Hepatocyte (in vitro differentiated cells): ENCODE measurements at regions not wholly inside any gene's neighbourhood (a gene's known extent, or its start where the extent isn't known, plus 50 kb on each side); places are given as distances from the start of the nearest gene placed in this dataset.

Experiments used
- EZH2 ChIP-seq: fragments of 200-600 bp; sonication (generic); IDR thresholded peaks from 2 replicates; pipeline ENCODE4 v1.6.1; 2016; ENCODE audit warnings: antibody characterized with exemption, mild to moderate bottlenecking, borderline replicate concordance
- EZH2phosphoT487 ChIP-seq: fragments of 200-600 bp; sonication (generic); IDR thresholded peaks from one replicate; pipeline ENCODE4 v1.6.1; 2018; ENCODE audit warnings: antibody characterized with exemption, mild to moderate bottlenecking, low read depth, moderate library complexity; ENCODE audit not compliant: unreplicated experiment, severe bottlenecking
- TF ChIP-seq, protein P1 (sequence below): fragments of 200-600 bp; sonication (generic); IDR thresholded peaks from 2 replicates; pipeline ENCODE4 v1.5.1; 2016; ENCODE audit warnings: antibody characterized with exemption, mild to moderate bottlenecking; ENCODE audit not compliant: poor library complexity

DNA sequence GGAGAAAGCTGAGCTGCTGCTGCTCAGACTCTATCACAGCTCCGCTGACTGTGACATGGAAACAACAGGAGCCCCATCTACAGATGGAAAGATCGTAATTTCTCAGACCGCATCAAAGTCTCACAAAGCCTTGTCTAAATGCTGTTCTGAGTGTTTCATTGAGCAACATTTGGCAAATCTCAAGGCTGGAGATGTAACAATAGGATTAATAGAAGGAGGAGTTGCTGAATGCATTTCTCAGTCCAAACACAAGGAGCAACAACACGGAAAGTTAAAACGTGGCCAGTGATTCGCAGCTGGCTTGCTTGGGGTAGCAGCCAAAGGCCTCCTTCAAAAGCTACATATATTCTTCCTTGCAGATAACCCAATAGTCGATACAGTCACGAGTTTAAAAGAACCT lies 55.7 kb downstream of the MRPL57 start:
- TF ChIP-seq, protein P1, sequence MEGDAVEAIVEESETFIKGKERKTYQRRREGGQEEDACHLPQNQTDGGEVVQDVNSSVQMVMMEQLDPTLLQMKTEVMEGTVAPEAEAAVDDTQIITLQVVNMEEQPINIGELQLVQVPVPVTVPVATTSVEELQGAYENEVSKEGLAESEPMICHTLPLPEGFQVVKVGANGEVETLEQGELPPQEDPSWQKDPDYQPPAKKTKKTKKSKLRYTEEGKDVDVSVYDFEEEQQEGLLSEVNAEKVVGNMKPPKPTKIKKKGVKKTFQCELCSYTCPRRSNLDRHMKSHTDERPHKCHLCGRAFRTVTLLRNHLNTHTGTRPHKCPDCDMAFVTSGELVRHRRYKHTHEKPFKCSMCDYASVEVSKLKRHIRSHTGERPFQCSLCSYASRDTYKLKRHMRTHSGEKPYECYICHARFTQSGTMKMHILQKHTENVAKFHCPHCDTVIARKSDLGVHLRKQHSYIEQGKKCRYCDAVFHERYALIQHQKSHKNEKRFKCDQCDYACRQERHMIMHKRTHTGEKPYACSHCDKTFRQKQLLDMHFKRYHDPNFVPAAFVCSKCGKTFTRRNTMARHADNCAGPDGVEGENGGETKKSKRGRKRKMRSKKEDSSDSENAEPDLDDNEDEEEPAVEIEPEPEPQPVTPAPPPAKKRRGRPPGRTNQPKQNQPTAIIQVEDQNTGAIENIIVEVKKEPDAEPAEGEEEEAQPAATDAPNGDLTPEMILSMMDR: no peak
- TF ChIP-seq EZH2 (no peak), EZH2phosphoT487 (no peak)
